Mucosa of rectum (tissue), 2 donors: ENCODE measurements at regions not wholly inside any gene's neighbourhood (a gene's known extent, or its start where the extent isn't known, plus 50 kb on each side); places are given as distances from the start of the nearest gene placed in this dataset.

Source experiments
- H3K27ac ChIP-seq, 2 donors: one replicate each; pipeline ENCODE4 v1.7.0; 2013; ENCODE audit warnings: inconsistent platforms in 2 of 2, low read depth in 2 of 2, low read length in 2 of 2
- H3K27me3 ChIP-seq, 2 donors: one replicate each; pipeline ENCODE4 v1.7.0; 2013; ENCODE audit warnings: low read length in 2 of 2; ENCODE audit not compliant: control insufficient read depth in 2 of 2, insufficient read depth in 2 of 2
- H3K36me3 ChIP-seq, 2 donors: one replicate each; pipeline ENCODE4 v1.7.0; 2013; ENCODE audit warnings: low read length in 2 of 2; ENCODE audit not compliant: control insufficient read depth in 2 of 2, insufficient read depth in 2 of 2
- H3K4me1 ChIP-seq, 2 donors: one replicate each; pipeline ENCODE4 v1.7.0; 2013; ENCODE audit warnings: low read length in 2 of 2, mild to moderate bottlenecking in 1 of 2; ENCODE audit not compliant: control insufficient read depth in 2 of 2, insufficient read depth in 2 of 2
- H3K4me3 ChIP-seq, 2 donors: one replicate each; pipeline ENCODE4 v1.7.0; 2013; ENCODE audit warnings: low read length in 2 of 2
- H3K9ac ChIP-seq, 2 donors: one replicate each; pipeline ENCODE4 v1.7.0; 2013; ENCODE audit warnings: low read length in 2 of 2, low read depth in 1 of 2, mild to moderate bottlenecking in 1 of 2
- H3K9me3 ChIP-seq, 2 donors: one replicate each; pipeline ENCODE4 v1.7.0; 2013; ENCODE audit warnings: low read length in 2 of 2; ENCODE audit not compliant: control insufficient read depth in 2 of 2
- donor health status: healthy.
- donor health status: Normal muscosa, but diverticular disease.

- H3K4me3 ChIP-seq = no peak overlapping the region
- H3K4me1 ChIP-seq = peaks cover 0 to 4% of the 10 kb centered on the region in 2 donors
- no peaks in the 10 kb centered on the region for H3K9me3 ChIP-seq
- peaks cover 0 to 3% of the 10 kb centered on the region in 2 donors for H3K27me3 ChIP-seq
- no peak overlapping the region for H3K27ac ChIP-seq
- H3K36me3 ChIP-seq = no peaks in the 10 kb centered on the region
- no peak overlapping the region for H3K9ac ChIP-seq
Observed at GRCh38 chr14:101069666-101070362, 166.3 kb upstream of the RTL1 start.

- no peaks in the 10 kb centered on the region for H3K36me3 ChIP-seq
- H3K9me3 ChIP-seq = no peaks in the 10 kb centered on the region
- no peak overlapping the region for H3K9ac ChIP-seq
- H3K4me1 ChIP-seq = peaks cover 0 to 4% of the 10 kb centered on the region in 2 donors
- H3K4me3 ChIP-seq = no peak overlapping the region
- H3K27ac ChIP-seq = no peak overlapping the region
- H3K27me3 ChIP-seq = peaks cover 0 to 3% of the 10 kb centered on the region in 2 donors
Observed at GRCh38 chr14:101070540-101071492, 167.3 kb upstream of the RTL1 start.

DNA sequence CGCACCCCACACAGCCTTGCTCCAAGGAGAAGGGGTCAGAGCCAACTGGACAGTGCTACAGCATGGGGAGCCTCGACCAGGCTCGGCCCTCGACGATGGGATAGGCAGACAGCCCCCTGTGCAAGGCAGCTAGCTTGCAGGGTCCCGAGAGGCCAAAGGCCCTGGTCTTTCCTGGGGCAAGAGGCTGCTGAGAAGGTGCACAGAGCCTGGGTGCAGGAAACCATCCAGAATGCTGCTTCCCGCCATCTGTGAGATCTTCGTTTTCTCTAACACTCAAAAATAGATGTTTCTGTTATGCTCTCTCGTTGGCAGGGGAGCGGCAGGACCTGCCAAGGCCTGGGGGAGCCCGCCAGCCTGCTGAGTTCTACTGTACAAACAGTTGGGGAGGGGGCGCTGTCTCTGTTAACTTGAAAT, 168.0 kb upstream of the RTL1 start:
- no peak overlapping the region for H3K27ac ChIP-seq
- no peak overlapping the region for H3K9ac ChIP-seq
- H3K36me3 ChIP-seq = no peaks in the 10 kb centered on the region
- no peaks in the 10 kb centered on the region for H3K9me3 ChIP-seq
- H3K4me3 ChIP-seq = no peak overlapping the region
- peaks cover 0 to 3% of the 10 kb centered on the region in 2 donors for H3K27me3 ChIP-seq
- peaks cover 0 to 4% of the 10 kb centered on the region in 2 donors for H3K4me1 ChIP-seq

DNA sequence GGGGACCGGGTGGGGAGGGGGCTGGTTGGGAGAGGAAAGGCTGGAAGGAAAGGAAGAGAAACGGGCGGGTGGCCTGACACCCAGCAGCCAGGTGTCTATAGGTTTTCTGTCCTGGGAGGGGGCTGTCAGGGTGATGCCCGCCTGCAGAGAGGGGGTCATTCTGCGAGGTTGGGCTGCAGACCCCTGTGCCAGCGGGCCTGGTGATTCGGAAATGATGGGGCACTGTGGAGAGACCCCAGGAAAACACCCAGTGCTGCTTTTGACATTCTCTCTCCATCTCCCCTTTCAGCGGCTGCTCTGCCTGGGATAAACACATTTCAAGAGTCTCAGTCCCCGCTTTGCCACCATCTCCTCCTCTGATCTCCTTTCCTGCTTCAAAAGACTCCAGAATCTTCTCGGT, 168.5 kb upstream of the RTL1 start:
- peaks cover 0 to 3% of the 10 kb centered on the region in 2 donors for H3K27me3 ChIP-seq
- H3K27ac ChIP-seq = no peak overlapping the region
- H3K36me3 ChIP-seq = no peaks in the 10 kb centered on the region
- H3K9me3 ChIP-seq = no peaks in the 10 kb centered on the region
- no peak overlapping the region for H3K9ac ChIP-seq
- no peak overlapping the region for H3K4me3 ChIP-seq
- peaks cover 0 to 4% of the 10 kb centered on the region in 2 donors for H3K4me1 ChIP-seq

- peaks cover 0 to 5% of the 10 kb centered on the region in 2 donors for H3K27me3 ChIP-seq
- H3K36me3 ChIP-seq = no peaks in the 10 kb centered on the region
- no peaks in the 10 kb centered on the region for H3K9me3 ChIP-seq
- no peak overlapping the region for H3K27ac ChIP-seq
- H3K9ac ChIP-seq = no peak overlapping the region
- H3K4me3 ChIP-seq = no peak overlapping the region
- H3K4me1 ChIP-seq = peaks cover 0 to 4% of the 10 kb centered on the region in 2 donors
Observed at GRCh38 chr14:101072531-101072930, 169.0 kb upstream of the RTL1 start.

DNA sequence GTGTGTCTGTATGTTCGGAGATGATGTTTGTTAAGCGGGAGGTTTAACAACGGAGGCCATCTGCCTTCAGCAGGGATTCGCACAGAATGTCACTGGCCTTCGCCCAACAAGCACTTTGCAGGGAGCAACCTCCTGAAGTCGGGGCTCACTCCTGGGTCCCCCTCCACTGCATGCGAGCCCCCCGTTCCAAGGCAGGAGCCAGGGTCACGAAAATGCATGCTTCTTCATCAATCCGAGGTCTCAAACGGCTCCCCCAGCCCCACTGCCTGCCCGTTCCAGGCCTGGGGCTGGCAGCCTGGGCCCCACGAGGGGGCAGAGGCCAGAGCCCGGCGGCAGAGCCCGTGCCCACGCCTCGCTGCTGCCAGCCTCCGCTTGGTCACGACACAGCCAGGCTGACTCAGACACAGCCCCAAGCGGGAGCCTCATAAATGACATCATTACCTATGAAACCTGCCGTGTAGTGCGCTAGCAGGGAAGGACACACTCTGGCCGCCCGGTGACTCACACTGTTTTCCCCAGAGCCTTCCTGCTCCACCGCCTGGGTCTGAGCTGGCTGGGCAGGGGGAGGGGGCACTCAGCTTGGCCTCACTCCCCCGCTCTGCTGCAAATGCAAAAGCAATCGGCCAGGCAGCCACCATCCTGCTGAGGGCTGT, 169.5 kb upstream of the RTL1 start:
- Histone ChIP-seq H3K36me3 (no peaks in the 10 kb centered on the region), H3K9ac (no peak overlapping the region), H3K27me3 (peaks cover 0 to 10% of the 10 kb centered on the region in 2 donors), H3K9me3 (no peaks in the 10 kb centered on the region), H3K4me3 (no peak overlapping the region), H3K27ac (no peak overlapping the region), H3K4me1 (peaks cover 0 to 4% of the 10 kb centered on the region in 2 donors)

GRCh38 chr14:101073598-101073965, 170.1 kb upstream of the RTL1 start:
- Histone ChIP-seq H3K4me1 (peaks cover 0 to 4% of the 10 kb centered on the region in 2 donors), H3K9me3 (no peaks in the 10 kb centered on the region), H3K4me3 (no peak overlapping the region), H3K9ac (no peak overlapping the region), H3K27ac (no peak overlapping the region), H3K36me3 (no peaks in the 10 kb centered on the region), H3K27me3 (peaks cover 0 to 15% of the 10 kb centered on the region in 2 donors)

DNA sequence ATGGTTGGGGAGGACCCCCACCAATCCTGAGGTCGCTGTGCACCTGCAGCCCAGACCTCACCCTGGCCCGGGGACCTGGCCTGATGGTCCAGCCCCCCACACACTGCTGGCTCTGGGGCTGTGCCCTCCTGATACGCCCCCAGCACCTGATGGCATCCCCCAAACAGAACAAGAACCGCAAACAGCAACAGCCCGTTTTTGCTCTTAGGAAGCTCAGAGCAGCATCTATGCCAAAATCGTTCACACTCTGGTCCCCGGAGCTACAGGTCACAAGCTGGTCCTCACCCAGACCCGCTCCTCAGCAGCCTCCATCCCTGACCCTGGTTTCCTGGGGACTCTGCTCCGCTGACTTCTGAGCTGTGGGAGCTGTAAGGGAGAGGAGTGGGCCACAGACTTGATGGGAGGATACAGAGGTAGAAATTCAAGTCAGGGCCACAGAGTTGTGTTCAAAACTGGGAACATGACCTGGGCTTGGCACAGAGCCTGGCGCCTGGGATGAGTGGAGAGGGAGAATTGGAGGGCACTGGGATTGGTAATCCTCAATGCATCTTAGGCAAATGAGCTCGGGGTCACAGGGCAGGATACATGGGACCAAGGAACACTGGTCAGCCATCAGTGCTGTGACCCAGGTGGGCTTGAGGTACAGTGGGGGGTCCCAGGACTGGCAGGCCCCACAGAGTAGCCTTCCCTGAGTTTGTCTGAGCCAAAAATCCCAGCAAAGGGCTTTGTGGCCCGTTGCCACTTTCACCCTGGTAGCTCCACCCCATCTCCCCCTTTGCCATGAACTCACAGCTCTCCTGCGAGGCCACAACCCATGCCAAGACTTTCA, 170.9 kb upstream of the RTL1 start:
- Histone ChIP-seq H3K27ac (no peak overlapping the region), H3K27me3 (peaks cover 0 to 18% of the 10 kb centered on the region in 2 donors)

DNA sequence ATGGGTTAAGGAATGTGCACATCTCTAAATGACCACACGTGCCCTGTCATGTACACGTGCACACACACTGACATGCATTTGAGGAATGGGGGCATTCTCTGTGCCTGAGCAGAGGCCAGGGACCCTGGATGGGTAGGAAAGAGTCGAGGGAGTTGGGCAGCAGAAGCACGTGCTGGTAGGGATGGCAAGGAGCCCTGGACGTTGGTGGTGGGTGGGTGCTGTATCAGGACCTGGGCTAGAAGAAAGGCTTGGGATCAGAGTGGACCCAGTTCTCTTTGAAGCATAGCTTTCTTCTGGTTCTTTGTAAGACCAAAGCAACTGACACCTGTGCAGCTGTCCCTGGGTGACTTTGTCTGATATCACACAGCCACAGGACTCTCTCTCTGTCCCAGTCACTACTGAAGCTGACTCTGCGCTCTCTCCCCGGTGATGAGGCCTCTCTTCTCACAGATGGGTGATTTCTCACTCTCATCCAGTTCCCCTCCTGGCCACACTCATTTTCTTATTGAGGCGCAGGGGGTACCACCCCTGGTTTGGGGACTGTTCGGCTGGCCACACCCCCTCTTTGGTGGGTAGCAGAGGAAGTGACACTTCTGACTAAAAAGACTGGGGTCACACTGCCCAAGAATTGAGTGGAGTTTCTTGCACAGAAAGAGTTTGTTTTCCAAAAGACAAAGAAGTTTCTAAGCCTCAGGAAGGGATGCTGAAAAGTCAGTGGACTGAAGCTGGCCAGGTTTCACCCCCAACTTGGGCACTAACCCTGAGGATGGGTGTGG, 171.7 kb upstream of the RTL1 start:
- H3K36me3 ChIP-seq = no peaks in the 10 kb centered on the region
- peaks cover 0 to 18% of the 10 kb centered on the region in 2 donors for H3K27me3 ChIP-seq

More for the DNA sequence above, 170.9 kb upstream of the RTL1 start:
- Histone ChIP-seq H3K4me1 (peaks cover 0 to 4% of the 10 kb centered on the region in 2 donors), H3K9me3 (no peaks in the 10 kb centered on the region), H3K9ac (no peak overlapping the region), H3K36me3 (no peaks in the 10 kb centered on the region), H3K4me3 (no peak overlapping the region)

More for the DNA sequence above, 171.7 kb upstream of the RTL1 start:
- H3K9ac ChIP-seq = no peak overlapping the region
- H3K4me3 ChIP-seq = no peak overlapping the region
- H3K27ac ChIP-seq = no peak overlapping the region
- H3K9me3 ChIP-seq = no peaks in the 10 kb centered on the region
- H3K4me1 ChIP-seq = peaks cover 0 to 4% of the 10 kb centered on the region in 2 donors
